BE2C (cell line): ENCODE measurements at regions not wholly inside any gene's neighbourhood (a gene's known extent, or its start where the extent isn't known, plus 50 kb on each side); places are given as distances from the start of the nearest gene placed in this dataset.

ENCODE experiments used
- DNase-seq: peaks from one replicate; pipeline ENCODE4 v3.0.0-alpha.2; 2020
- H3K27me3 ChIP-seq: fragments of 250-450 bp; sonication (Bioruptor Pico); 2 replicates; pipeline ENCODE4 v1.5.1; 2020; ENCODE audit warnings: mild to moderate bottlenecking
- H3K36me3 ChIP-seq: fragments of 250-450 bp; sonication (Bioruptor Pico); 2 replicates; pipeline ENCODE4 v1.5.1; 2020; ENCODE audit warnings: mild to moderate bottlenecking
- H3K4me1 ChIP-seq: fragments of 250-450 bp; sonication (Bioruptor Pico); 2 replicates; pipeline ENCODE4 v1.5.1; 2020
- H3K4me3 ChIP-seq: 2 replicates; pipeline ENCODE4 v1.5.1; 2011; ENCODE audit warnings: low read depth, low read length
- H3K9me3 ChIP-seq: fragments of 250-450 bp; sonication (Bioruptor Pico); 2 replicates; pipeline ENCODE4 v1.5.1; 2020
- TF ChIP-seq, protein P1 (sequence below): IDR thresholded peaks from 2 replicates; pipeline ENCODE4 v1.5.1; 2012; ENCODE audit warnings: mild to moderate bottlenecking, low read depth, low read length

- H3K4me1 ChIP-seq, result no peaks in the 10 kb centered on the region
- H3K4me3 ChIP-seq, result no peak overlapping the region
- no peak for DNase-seq
- TF ChIP-seq, protein P1, sequence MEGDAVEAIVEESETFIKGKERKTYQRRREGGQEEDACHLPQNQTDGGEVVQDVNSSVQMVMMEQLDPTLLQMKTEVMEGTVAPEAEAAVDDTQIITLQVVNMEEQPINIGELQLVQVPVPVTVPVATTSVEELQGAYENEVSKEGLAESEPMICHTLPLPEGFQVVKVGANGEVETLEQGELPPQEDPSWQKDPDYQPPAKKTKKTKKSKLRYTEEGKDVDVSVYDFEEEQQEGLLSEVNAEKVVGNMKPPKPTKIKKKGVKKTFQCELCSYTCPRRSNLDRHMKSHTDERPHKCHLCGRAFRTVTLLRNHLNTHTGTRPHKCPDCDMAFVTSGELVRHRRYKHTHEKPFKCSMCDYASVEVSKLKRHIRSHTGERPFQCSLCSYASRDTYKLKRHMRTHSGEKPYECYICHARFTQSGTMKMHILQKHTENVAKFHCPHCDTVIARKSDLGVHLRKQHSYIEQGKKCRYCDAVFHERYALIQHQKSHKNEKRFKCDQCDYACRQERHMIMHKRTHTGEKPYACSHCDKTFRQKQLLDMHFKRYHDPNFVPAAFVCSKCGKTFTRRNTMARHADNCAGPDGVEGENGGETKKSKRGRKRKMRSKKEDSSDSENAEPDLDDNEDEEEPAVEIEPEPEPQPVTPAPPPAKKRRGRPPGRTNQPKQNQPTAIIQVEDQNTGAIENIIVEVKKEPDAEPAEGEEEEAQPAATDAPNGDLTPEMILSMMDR, result no peak
- no peaks in the 10 kb centered on the region for H3K9me3 ChIP-seq
- H3K36me3 ChIP-seq, result no peaks in the 10 kb centered on the region
- no peaks in the 10 kb centered on the region for H3K27me3 ChIP-seq
Observed at GRCh38 chr2:196422361-196422760, 217.2 kb upstream of the CCDC150 start.

GRCh38 chr2:196426122-196426521 is 213.4 kb upstream of the CCDC150 start:
- no peak for DNase-seq
- Histone ChIP-seq H3K9me3 (no peaks in the 10 kb centered on the region), H3K4me3 (no peak overlapping the region), H3K36me3 (no peaks in the 10 kb centered on the region), H3K27me3 (no peaks in the 10 kb centered on the region), H3K4me1 (no peaks in the 10 kb centered on the region)
- TF ChIP-seq, protein P1, result no peak

GRCh38 chr2:196427986-196428634 is 211.4 kb upstream of the CCDC150 start:
- Histone ChIP-seq H3K9me3 (no peaks in the 10 kb centered on the region), H3K36me3 (no peaks in the 10 kb centered on the region), H3K27me3 (no peaks in the 10 kb centered on the region), H3K4me1 (no peaks in the 10 kb centered on the region), H3K4me3 (no peak overlapping the region)
- no peak for DNase-seq
- TF ChIP-seq, protein P1, result no peak

GRCh38 chr2:196431076-196431475 is 208.4 kb upstream of the CCDC150 start:
- no peak overlapping the region for H3K4me3 ChIP-seq
- no peaks in the 10 kb centered on the region for H3K36me3 ChIP-seq
- no peak for DNase-seq
- no peaks in the 10 kb centered on the region for H3K4me1 ChIP-seq
- TF ChIP-seq, protein P1, result no peak
- no peaks in the 10 kb centered on the region for H3K27me3 ChIP-seq
- H3K9me3 ChIP-seq, result no peaks in the 10 kb centered on the region; the same call in 1 of the 2 replicates

GRCh38 chr2:196431957-196432356 is 207.6 kb upstream of the CCDC150 start:
- peak; percentile 44 for DNase-seq
- Histone ChIP-seq H3K4me3 (no peak overlapping the region), H3K9me3 (no peaks in the 10 kb centered on the region; the same call in 1 of the 2 replicates), H3K27me3 (no peaks in the 10 kb centered on the region), H3K4me1 (no peaks in the 10 kb centered on the region), H3K36me3 (no peaks in the 10 kb centered on the region)
- TF ChIP-seq, protein P1, result peak; percentile 81

GRCh38 chr2:196433116-196433515 is 206.4 kb upstream of the CCDC150 start:
- Histone ChIP-seq H3K4me3 (no peak overlapping the region), H3K36me3 (no peaks in the 10 kb centered on the region), H3K9me3 (no peaks in the 10 kb centered on the region; the same call in 1 of the 2 replicates), H3K27me3 (no peaks in the 10 kb centered on the region), H3K4me1 (no peaks in the 10 kb centered on the region)
- TF ChIP-seq, protein P1, result no peak
- DNase-seq, result no peak
